PC-9 (cell line): ENCODE measurements at regions not wholly inside any gene's neighbourhood (a gene's known extent, or its start where the extent isn't known, plus 50 kb on each side); places are given as distances from the start of the nearest gene placed in this dataset.

Experiments
- BruUV-seq: library from RNA; stranded (reverse); fragments of 400-500 nt; replicated peaks from 2 replicates; lab custom pipeline; 2021; lab: Mats Ljungman, UMichigan
- CTCF ChIA-PET: fragments of 300-600 bp; sonication (Branson Sonifier 250); formaldehyde crosslinking; loops from one replicate; lab custom pipeline; 2022; ENCODE audit warnings: antibody characterized with exemption; lab: Charles Lee
- POLR2A ChIA-PET: fragments of 300-600 bp; sonication (Branson Sonifier 250); formaldehyde crosslinking; loops from one replicate; lab custom pipeline; 2022; ENCODE audit warnings: antibody characterized with exemption; ENCODE audit not compliant: unreplicated experiment; lab: Charles Lee
- DNase-seq, 2 experiments: peaks; one replicate each; pipeline versions ENCODE4 v3.0.0 to v3.0.0-alpha.2; 2015 to 2022; ENCODE audit warnings: mixed read lengths in 1 of 2
- H2AFZ ChIP-seq: fragments of 200-600 bp; sonication (generic); 2 replicates; pipeline ENCODE4 v1.8.1; 2017; ENCODE audit warnings: antibody characterized with exemption
- H3F3A ChIP-seq: fragments of 200-600 bp; sonication (generic); 2 replicates; pipeline ENCODE4 v1.8.1; 2017; ENCODE audit warnings: antibody characterized with exemption, mild to moderate bottlenecking, low read depth; ENCODE audit not compliant: insufficient read depth
- H3K27ac ChIP-seq: fragments of 200-600 bp; sonication (generic); 2 replicates; pipeline ENCODE4 v1.6.1; 2016; ENCODE audit warnings: mixed run types
- H3K27me3 ChIP-seq: fragments of 200-600 bp; sonication (generic); 2 replicates; pipeline ENCODE4 v1.6.1; 2016; ENCODE audit warnings: low read depth, mixed run types; ENCODE audit not compliant: insufficient read depth
- H3K36me3 ChIP-seq: fragments of 200-600 bp; sonication (generic); 2 replicates; pipeline ENCODE4 v1.6.1; 2016; ENCODE audit warnings: low read depth, mixed run types
- H3K4me1 ChIP-seq: fragments of 200-600 bp; sonication (generic); replicated peaks from 2 replicates; pipeline ENCODE4 v1.6.1; 2016; ENCODE audit warnings: mixed run types; ENCODE audit not compliant: insufficient read depth
- H3K4me2 ChIP-seq: fragments of 200-600 bp; sonication (generic); 2 replicates; pipeline ENCODE4 v1.6.1; 2017; ENCODE audit warnings: mixed run types
- H3K4me3 ChIP-seq: fragments of 200-600 bp; sonication (generic); 2 replicates; pipeline ENCODE4 v1.6.1; 2016; ENCODE audit warnings: mixed run types
- H3K79me2 ChIP-seq: fragments of 200-600 bp; sonication (generic); 2 replicates; pipeline ENCODE4 v1.6.1; 2017; ENCODE audit warnings: low read depth, mixed run types
- H3K9me2 ChIP-seq: fragments of 200-600 bp; sonication (generic); 2 replicates; pipeline ENCODE4 v1.8.1; 2017; ENCODE audit warnings: mild to moderate bottlenecking; ENCODE audit not compliant: insufficient read depth
- H3K9me3 ChIP-seq: fragments of 200-600 bp; sonication (generic); 2 replicates; pipeline ENCODE4 v1.8.1; 2016; ENCODE audit warnings: low read depth; ENCODE audit not compliant: insufficient read depth
- H4K20me1 ChIP-seq: fragments of 200-600 bp; sonication (generic); 2 replicates; pipeline ENCODE4 v1.8.1; 2017; ENCODE audit not compliant: insufficient read depth
- EZH2 ChIP-seq: fragments of 200-600 bp; sonication (generic); IDR thresholded peaks from 2 replicates; pipeline ENCODE4 v1.8.0; 2017; ENCODE audit warnings: antibody characterized with exemption, low read depth
- intact Hi-C: fragments of 100-400 bp; cut with micrococcal nuclease; formaldehyde crosslinking; loops from one replicate; pipeline ENCODE4 v1.10.0; 2022; ENCODE audit not compliant: unreplicated experiment
- TF ChIP-seq, protein P1 (sequence below): fragments of 200-600 bp; sonication (generic); conservative IDR thresholded peaks from 2 replicates; pipeline ENCODE4 v1.6.1; 2017; ENCODE audit warnings: mixed run types, antibody characterized with exemption, mild to moderate bottlenecking, moderate library complexity

DNA sequence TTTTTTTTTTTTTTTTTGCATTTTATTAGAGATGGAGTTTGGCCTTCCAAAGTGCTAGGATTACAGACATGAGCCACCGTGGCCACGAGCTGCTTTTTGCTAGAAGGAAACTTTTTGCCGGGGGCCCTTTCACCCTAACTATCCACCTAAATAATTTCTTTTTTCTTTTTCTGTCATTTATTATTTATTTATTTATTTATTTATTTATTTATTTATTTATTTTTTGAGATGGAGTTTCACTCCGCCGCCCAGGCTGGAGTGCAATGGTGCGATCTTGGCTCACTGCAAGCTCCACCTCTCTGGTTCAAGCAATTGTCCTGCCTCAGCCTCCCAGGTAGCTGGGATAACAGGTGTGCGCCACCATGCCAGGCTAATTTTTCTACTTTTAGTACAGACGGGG, 303.9 kb downstream of the ASMT start:
- Histone ChIP-seq H3K27me3 (peaks cover 27% of the 10 kb centered on the region), H3K79me2 (no peaks in the 10 kb centered on the region), H3K36me3 (no peaks in the 10 kb centered on the region), H3K27ac (no peak overlapping the region), H3K4me1 (no peaks in the 10 kb centered on the region), H3F3A (no peaks in the 10 kb centered on the region), H4K20me1 (no peaks in the 10 kb centered on the region), H3K4me2 (no peak overlapping the region), H2AFZ (no peak overlapping the region), H3K4me3 (no peak overlapping the region), H3K9me2 (no peaks in the 10 kb centered on the region), H3K9me3 (no peaks in the 10 kb centered on the region)
- no peak for DNase-seq
- ChIA-PET POLR2A (no interaction called here), CTCF (no interaction called here)
- intact Hi-C loops, result no loop called here
- TF ChIP-seq EZH2, result no peak
- TF ChIP-seq, protein P1, sequence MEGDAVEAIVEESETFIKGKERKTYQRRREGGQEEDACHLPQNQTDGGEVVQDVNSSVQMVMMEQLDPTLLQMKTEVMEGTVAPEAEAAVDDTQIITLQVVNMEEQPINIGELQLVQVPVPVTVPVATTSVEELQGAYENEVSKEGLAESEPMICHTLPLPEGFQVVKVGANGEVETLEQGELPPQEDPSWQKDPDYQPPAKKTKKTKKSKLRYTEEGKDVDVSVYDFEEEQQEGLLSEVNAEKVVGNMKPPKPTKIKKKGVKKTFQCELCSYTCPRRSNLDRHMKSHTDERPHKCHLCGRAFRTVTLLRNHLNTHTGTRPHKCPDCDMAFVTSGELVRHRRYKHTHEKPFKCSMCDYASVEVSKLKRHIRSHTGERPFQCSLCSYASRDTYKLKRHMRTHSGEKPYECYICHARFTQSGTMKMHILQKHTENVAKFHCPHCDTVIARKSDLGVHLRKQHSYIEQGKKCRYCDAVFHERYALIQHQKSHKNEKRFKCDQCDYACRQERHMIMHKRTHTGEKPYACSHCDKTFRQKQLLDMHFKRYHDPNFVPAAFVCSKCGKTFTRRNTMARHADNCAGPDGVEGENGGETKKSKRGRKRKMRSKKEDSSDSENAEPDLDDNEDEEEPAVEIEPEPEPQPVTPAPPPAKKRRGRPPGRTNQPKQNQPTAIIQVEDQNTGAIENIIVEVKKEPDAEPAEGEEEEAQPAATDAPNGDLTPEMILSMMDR, result no peak
- no TSS peak for BruUV-seq

DNA sequence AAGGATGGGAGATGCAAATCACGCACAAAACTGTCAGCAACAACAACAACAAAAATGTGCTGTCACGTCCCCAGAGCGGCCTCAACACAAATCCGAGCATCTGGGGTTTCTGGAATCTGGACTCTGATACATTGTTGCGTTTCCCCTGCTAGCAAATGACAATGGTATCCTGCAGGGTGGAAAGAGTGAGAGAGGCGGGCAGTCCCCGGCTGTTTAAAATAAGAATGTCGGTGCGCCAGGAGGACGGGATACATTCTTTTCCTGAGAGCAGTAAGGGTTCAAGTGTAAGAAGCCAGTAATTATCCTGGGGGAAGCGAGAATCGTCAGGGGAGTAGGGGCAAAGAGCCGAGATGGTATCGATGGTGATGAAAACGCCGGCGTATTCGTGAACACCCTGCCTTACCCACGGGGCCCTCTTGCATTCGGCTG, 310.2 kb downstream of the ASMT start:
- H3K9me2 ChIP-seq, result no peaks in the 10 kb centered on the region
- no peaks in the 10 kb centered on the region for H3K79me2 ChIP-seq

DNA sequence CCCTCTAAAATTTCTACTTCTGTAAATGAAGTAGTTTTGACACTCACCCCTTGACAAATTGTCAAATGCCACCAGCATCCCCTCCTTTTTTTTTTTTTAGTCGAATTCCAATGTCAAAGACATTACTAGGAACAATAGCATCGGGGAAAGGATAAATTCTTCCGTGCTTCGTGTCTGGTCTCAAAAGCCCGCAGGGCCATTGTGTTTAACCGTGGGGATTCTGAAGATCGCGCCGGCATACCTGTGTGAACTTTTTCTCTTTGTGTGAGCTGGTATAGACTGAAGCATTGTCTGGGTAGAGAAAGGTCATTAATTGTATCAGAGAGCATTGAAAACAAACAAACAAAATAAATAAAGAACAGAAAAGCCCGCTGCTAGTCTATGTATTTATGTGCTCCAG, 313.9 kb downstream of the ASMT start:
- POLR2A ChIA-PET, result no interaction called here
- Histone ChIP-seq H3K27ac (no peak overlapping the region), H3K4me3 (no peak overlapping the region), H3K4me1 (no peaks in the 10 kb centered on the region), H3K9me3 (no peaks in the 10 kb centered on the region), H3K36me3 (no peaks in the 10 kb centered on the region), H3K27me3 (peaks cover 53% of the 10 kb centered on the region), H3K79me2 (no peaks in the 10 kb centered on the region), H3F3A (no peaks in the 10 kb centered on the region), H3K4me2 (no peak overlapping the region), H2AFZ (no peak overlapping the region), H4K20me1 (no peaks in the 10 kb centered on the region), H3K9me2 (no peaks in the 10 kb centered on the region)
- BruUV-seq, result no TSS peak
- CTCF ChIA-PET, result no interaction called here
- DNase-seq, result no peak
- intact Hi-C loops, result no loop called here
- no peak for TF ChIP-seq EZH2
- TF ChIP-seq, protein P1, result no peak

More for the DNA sequence above, 310.2 kb downstream of the ASMT start:
- Histone ChIP-seq H3K4me2 (no peak overlapping the region), H3F3A (no peaks in the 10 kb centered on the region), H3K4me1 (no peaks in the 10 kb centered on the region), H3K4me3 (no peak overlapping the region), H3K27ac (no peak overlapping the region), H3K9me3 (no peaks in the 10 kb centered on the region), H4K20me1 (no peaks in the 10 kb centered on the region), H2AFZ (no peak overlapping the region), H3K27me3 (peaks cover 24% of the 10 kb centered on the region; the same call in 1 of the 2 replicates), H3K36me3 (no peaks in the 10 kb centered on the region)
- no peak for DNase-seq
- no TSS peak for BruUV-seq
- intact Hi-C loops, result no loop called here
- ChIA-PET CTCF (no interaction called here), POLR2A (no interaction called here)
- no peak for TF ChIP-seq EZH2
- TF ChIP-seq, protein P1, result no peak
